SK-N-SH (cell line): ENCODE measurements at regions not wholly inside any gene's neighbourhood (a gene's known extent, or its start where the extent isn't known, plus 50 kb on each side); places are given as distances from the start of the nearest gene placed in this dataset.

Experiments used
- CTCF ChIA-PET: fragments of 300-600, 350-600 bp; formaldehyde crosslinking; extraction: SDS; loops from one replicate; lab custom pipeline; 2021; lab: Yijun Ruan, JAX
- POLR2A ChIA-PET: fragments of 350-600 bp; sonication (Branson Sonifier 250); formaldehyde crosslinking; extraction: SDS; loops from one replicate; lab custom pipeline; 2020; ENCODE audit warnings: antibody characterized with exemption, inconsistent platforms; lab: Yijun Ruan, JAX
- DNase-seq: peaks from one replicate; pipeline ENCODE4 v3.0.0; 2012
- H2AFZ ChIP-seq: fragments of 200-600 bp; sonication (generic); 2 replicates; pipeline ENCODE4 v1.8.1; 2016; ENCODE audit warnings: antibody characterized with exemption, mild to moderate bottlenecking, low read depth
- H3F3A ChIP-seq: fragments of 200-600 bp; sonication (generic); replicated peaks from 2 replicates; pipeline ENCODE3; 2016; ENCODE audit warnings: antibody characterized with exemption, mild to moderate bottlenecking; ENCODE audit not compliant: insufficient read depth
- H3K27ac ChIP-seq, 2 experiments: fragments of 200-500 bp in 1 of 2; fragments of 200-600 bp in 1 of 2; sonication (Bioruptor generic) in 1 of 2; sonication (generic), shearing (Covaris generic) in 1 of 2; 2 replicates each; pipeline versions ENCODE4 v1.5.1 to v1.6.1; 2014 to 2016; ENCODE audit warnings: low read depth in 2 of 2, inconsistent platforms in 1 of 2, low read length in 1 of 2, mild to moderate bottlenecking in 1 of 2, mixed read lengths in 1 of 2
- H3K27me3 ChIP-seq: fragments of 200-600 bp; sonication (generic), shearing (Covaris generic); 2 replicates; pipeline ENCODE4 v1.6.1; 2016; ENCODE audit warnings: mixed run types; ENCODE audit not compliant: insufficient read depth
- H3K36me3 ChIP-seq, 2 experiments: fragments of 200-500 bp in 1 of 2; fragments of 200-600 bp in 1 of 2; sonication (Bioruptor generic) in 1 of 2; sonication (generic) in 1 of 2; replicated peaks in 1 of 2; 2 replicates each; pipeline versions ENCODE3 to v1.5.1; 2014 to 2016; ENCODE audit warnings: low read length in 1 of 2, mild to moderate bottlenecking in 1 of 2; ENCODE audit not compliant: insufficient read depth in 2 of 2, control insufficient read depth in 1 of 2
- H3K4me1 ChIP-seq, 2 experiments: fragments of 200-500 bp in 1 of 2; fragments of 200-600 bp in 1 of 2; sonication (Bioruptor generic) in 1 of 2; sonication (generic), shearing (Covaris generic) in 1 of 2; 2 replicates each; pipeline versions ENCODE4 v1.5.1 to v1.6.1; 2014 to 2016; ENCODE audit warnings: low read depth in 1 of 2, low read length in 1 of 2, mixed run types in 1 of 2; ENCODE audit not compliant: insufficient read depth in 2 of 2, control insufficient read depth in 1 of 2
- H3K4me2 ChIP-seq: fragments of 200-600 bp; sonication (generic), shearing (Covaris generic); 2 replicates; pipeline ENCODE4 v1.6.1; 2017; ENCODE audit warnings: mixed run types
- H3K4me3 ChIP-seq, 2 experiments: fragments of 200-500 bp in 1 of 2; fragments of 200-600 bp in 1 of 2; sonication (Bioruptor generic) in 1 of 2; sonication (generic), shearing (Covaris generic) in 1 of 2; 2 replicates each; pipeline versions ENCODE4 v1.5.1 to v1.8.1; 2014 to 2016; ENCODE audit warnings: low read depth in 2 of 2, inconsistent platforms in 1 of 2, low read length in 1 of 2, mild to moderate bottlenecking in 1 of 2, mixed read lengths in 1 of 2, moderate library complexity in 1 of 2
- H3K79me2 ChIP-seq: fragments of 200-600 bp; sonication (generic); 2 replicates; pipeline ENCODE4 v1.8.1; 2017; ENCODE audit warnings: mild to moderate bottlenecking; ENCODE audit not compliant: insufficient read depth
- H3K9ac ChIP-seq: fragments of 200-600 bp; sonication (generic); 2 replicates; pipeline ENCODE4 v1.6.1; 2017; ENCODE audit warnings: mixed run types
- H3K9me2 ChIP-seq: fragments of 200-600 bp; sonication (generic); 2 replicates; pipeline ENCODE4 v1.6.1; 2017; ENCODE audit warnings: mixed run types
- H3K9me3 ChIP-seq: fragments of 200-600 bp; sonication (generic); 2 replicates; pipeline ENCODE4 v1.6.1; 2017; ENCODE audit warnings: mixed run types, mild to moderate bottlenecking, moderate library complexity
- H4K20me1 ChIP-seq: fragments of 200-600 bp; sonication (generic); 2 replicates; pipeline ENCODE4 v1.6.1; 2017; ENCODE audit warnings: mild to moderate bottlenecking, mixed run types; ENCODE audit not compliant: insufficient read depth
- CTCF ChIP-seq: fragments of 200-600 bp; sonication (generic); IDR thresholded peaks from 2 replicates; pipeline ENCODE4 v1.6.1; 2017; ENCODE audit warnings: antibody characterized with exemption, mild to moderate bottlenecking, moderate library complexity
- EZH2phosphoT487 ChIP-seq: fragments of 200-600 bp; sonication (generic); IDR thresholded peaks from 2 replicates; pipeline ENCODE4 v1.6.1; 2017; ENCODE audit warnings: low read depth, mixed run types, mild to moderate bottlenecking, antibody characterized with exemption, moderate library complexity, borderline replicate concordance
- FOSL2 ChIP-seq: IDR thresholded peaks from 2 replicates; pipeline ENCODE4 v1.4.0; 2012; ENCODE audit warnings: low read depth, mild to moderate bottlenecking, moderate library complexity, borderline replicate concordance
- FOXM1 ChIP-seq: IDR thresholded peaks from 2 replicates; pipeline ENCODE4 v1.4.0; 2012; ENCODE audit warnings: low read depth, mild to moderate bottlenecking
- GABPA ChIP-seq: IDR thresholded peaks from 2 replicates; pipeline ENCODE4 v1.4.0; 2012; ENCODE audit warnings: low read depth, mild to moderate bottlenecking
- GATA2 ChIP-seq: sonication (generic); formaldehyde crosslinking; IDR thresholded peaks from 2 replicates; pipeline ENCODE4 v1.5.0; 2020; ENCODE audit warnings: mild to moderate bottlenecking, missing genetic modification reagents
- MEF2A ChIP-seq: IDR thresholded peaks from 2 replicates; pipeline ENCODE4 v1.4.0; 2012; ENCODE audit warnings: low read depth, borderline replicate concordance
- NRF1 ChIP-seq: IDR thresholded peaks from 2 replicates; pipeline ENCODE4 v1.6.1; 2012; ENCODE audit warnings: low read depth, mild to moderate bottlenecking, low read length
- PBX3 ChIP-seq: IDR thresholded peaks from 2 replicates; pipeline ENCODE4; 2012
- POLR2AphosphoS5 ChIP-seq: IDR thresholded peaks from 2 replicates; pipeline ENCODE4 v1.6.1; 2012; ENCODE audit warnings: low read depth, low read length
- RFX5 ChIP-seq: IDR thresholded peaks from 2 replicates; pipeline ENCODE4 v1.6.1; 2012; ENCODE audit warnings: mild to moderate bottlenecking, improper control_type of control experiment, low read length
- RXRA ChIP-seq: IDR thresholded peaks from 2 replicates; pipeline ENCODE4 v1.4.0; 2012; ENCODE audit warnings: low read depth, mild to moderate bottlenecking, borderline replicate concordance
- TCF12 ChIP-seq: IDR thresholded peaks from 2 replicates; pipeline ENCODE4 v1.4.0; 2012
- USF1 ChIP-seq: IDR thresholded peaks from 2 replicates; pipeline ENCODE4 v1.4.0; 2012; ENCODE audit warnings: low read depth, borderline replicate concordance
- WGBS: methylation state at CpG from one replicate; pipeline ENCODE4 v1.1.6; 2017; ENCODE audit warnings: low lambda C conversion rate; 5-methylcytosine and 5-hydroxymethylcytosine counted together
- TF ChIP-seq, protein P1 (sequence below): IDR thresholded peaks from 2 replicates; pipeline ENCODE4 v1.6.1; 2012; ENCODE audit warnings: mild to moderate bottlenecking, low read depth, low read length, moderate library complexity

- WGBS: 26% methylated on average over 2 of the region's 2 CpGs
- Histone ChIP-seq H3K4me3 (no peak overlapping the region), H3K36me3 (no peaks in the 10 kb centered on the region), H3K4me1 (no peaks in the 10 kb centered on the region), H2AFZ (no peak overlapping the region), H3K27me3 (no peaks in the 10 kb centered on the region), H3F3A (no peaks in the 10 kb centered on the region), H3K9me2 (no peaks in the 10 kb centered on the region), H4K20me1 (no peaks in the 10 kb centered on the region), H3K4me2 (no peak overlapping the region), H3K9me3 (no peaks in the 10 kb centered on the region; the same call in 1 of the 2 replicates), H3K27ac (no peak overlapping the region), H3K79me2 (no peaks in the 10 kb centered on the region), H3K9ac (no peak overlapping the region)
- POLR2A ChIA-PET: no interaction called here
- no peak for TF ChIP-seq NRF1
- TF ChIP-seq FOSL2: no peak
- no peak for TF ChIP-seq GATA2 (CRISPR knock-in tag)
- TF ChIP-seq RFX5: no peak
- TF ChIP-seq RXRA: no peak
- no peak for TF ChIP-seq FOXM1
- no peak for TF ChIP-seq POLR2AphosphoS5
- no peak for TF ChIP-seq EZH2phosphoT487
- TF ChIP-seq CTCF: no peak
- TF ChIP-seq, protein P1, sequence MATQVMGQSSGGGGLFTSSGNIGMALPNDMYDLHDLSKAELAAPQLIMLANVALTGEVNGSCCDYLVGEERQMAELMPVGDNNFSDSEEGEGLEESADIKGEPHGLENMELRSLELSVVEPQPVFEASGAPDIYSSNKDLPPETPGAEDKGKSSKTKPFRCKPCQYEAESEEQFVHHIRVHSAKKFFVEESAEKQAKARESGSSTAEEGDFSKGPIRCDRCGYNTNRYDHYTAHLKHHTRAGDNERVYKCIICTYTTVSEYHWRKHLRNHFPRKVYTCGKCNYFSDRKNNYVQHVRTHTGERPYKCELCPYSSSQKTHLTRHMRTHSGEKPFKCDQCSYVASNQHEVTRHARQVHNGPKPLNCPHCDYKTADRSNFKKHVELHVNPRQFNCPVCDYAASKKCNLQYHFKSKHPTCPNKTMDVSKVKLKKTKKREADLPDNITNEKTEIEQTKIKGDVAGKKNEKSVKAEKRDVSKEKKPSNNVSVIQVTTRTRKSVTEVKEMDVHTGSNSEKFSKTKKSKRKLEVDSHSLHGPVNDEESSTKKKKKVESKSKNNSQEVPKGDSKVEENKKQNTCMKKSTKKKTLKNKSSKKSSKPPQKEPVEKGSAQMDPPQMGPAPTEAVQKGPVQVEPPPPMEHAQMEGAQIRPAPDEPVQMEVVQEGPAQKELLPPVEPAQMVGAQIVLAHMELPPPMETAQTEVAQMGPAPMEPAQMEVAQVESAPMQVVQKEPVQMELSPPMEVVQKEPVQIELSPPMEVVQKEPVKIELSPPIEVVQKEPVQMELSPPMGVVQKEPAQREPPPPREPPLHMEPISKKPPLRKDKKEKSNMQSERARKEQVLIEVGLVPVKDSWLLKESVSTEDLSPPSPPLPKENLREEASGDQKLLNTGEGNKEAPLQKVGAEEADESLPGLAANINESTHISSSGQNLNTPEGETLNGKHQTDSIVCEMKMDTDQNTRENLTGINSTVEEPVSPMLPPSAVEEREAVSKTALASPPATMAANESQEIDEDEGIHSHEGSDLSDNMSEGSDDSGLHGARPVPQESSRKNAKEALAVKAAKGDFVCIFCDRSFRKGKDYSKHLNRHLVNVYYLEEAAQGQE: no peak
- CTCF ChIA-PET: interaction anchor here (1.2 kb wide), 1 partner anchor 57 kb away, joined by 3 read pairs; no protein-coding TSS in a partner anchor
- no peak for DNase-seq
Observed at GRCh38 chr9:104240890-104241289, 146.8 kb downstream of the SMC2 start.

DNA sequence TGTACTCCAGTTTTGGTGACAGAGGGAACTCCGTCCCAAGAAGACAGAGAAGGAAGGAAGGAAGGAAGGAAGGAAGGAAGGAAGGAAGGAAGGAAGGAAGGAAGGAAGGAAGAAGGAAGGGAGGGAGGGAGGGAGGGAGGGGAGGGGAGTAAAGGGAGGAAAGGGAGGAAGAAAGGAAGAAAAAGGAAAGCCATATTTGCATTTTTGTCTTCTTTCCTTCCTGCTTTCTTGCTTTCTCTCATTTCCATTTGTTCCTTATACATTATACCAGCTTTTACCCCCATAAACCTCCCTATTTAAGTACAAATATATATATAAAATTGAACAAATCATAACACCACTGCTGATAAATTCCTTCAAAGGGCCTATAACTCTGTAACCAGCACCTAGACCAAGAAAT is 151.8 kb downstream of the SMC2 start:
- no peaks in the 10 kb centered on the region for H4K20me1 ChIP-seq
- 24% methylated on average over 1 of the region's 1 CpG for WGBS
- H3K9me2 ChIP-seq: no peaks in the 10 kb centered on the region
- H3K4me3 ChIP-seq: no peak overlapping the region
- CTCF ChIA-PET: no interaction called here
- TF ChIP-seq CTCF (no peak), GABPA (no peak), PBX3 (no peak), TCF12 (no peak), NRF1 (no peak), FOXM1 (no peak), MEF2A (no peak), RXRA (no peak), USF1 (no peak)
- H3F3A ChIP-seq: no peaks in the 10 kb centered on the region
- H3K4me1 ChIP-seq: peaks cover 0 to 8% of the 10 kb centered on the region in 2 experiments; a peak in 3 of 4 replicates
- H2AFZ ChIP-seq: no peak overlapping the region
- POLR2A ChIA-PET: no interaction called here
- no peaks in the 10 kb centered on the region for H3K36me3 ChIP-seq
- no peaks in the 10 kb centered on the region for H3K27me3 ChIP-seq
- no peaks in the 10 kb centered on the region for H3K79me2 ChIP-seq
- no peak overlapping the region for H3K4me2 ChIP-seq
- DNase-seq: no peak
- no peaks in the 10 kb centered on the region for H3K9me3 ChIP-seq
- H3K9ac ChIP-seq: no peak overlapping the region
- H3K27ac ChIP-seq: no peak overlapping the region
